Neural progenitor cell (in vitro differentiated cells): ENCODE measurements at regions not wholly inside any gene's neighbourhood (a gene's known extent, or its start where the extent isn't known, plus 50 kb on each side); places are given as distances from the start of the nearest gene placed in this dataset.

Source experiments
- EZH2 ChIP-seq: fragments of 200-600 bp; sonication (generic); IDR thresholded peaks from 2 replicates; pipeline ENCODE4 v1.6.1; 2017; ENCODE audit warnings: antibody characterized with exemption, mild to moderate bottlenecking, moderate library complexity
- TF ChIP-seq, protein P1 (sequence below): fragments of 200-600 bp; sonication (generic); IDR thresholded peaks from 2 replicates; pipeline ENCODE4 v1.5.1; 2017; ENCODE audit warnings: antibody characterized with exemption, mild to moderate bottlenecking

DNA sequence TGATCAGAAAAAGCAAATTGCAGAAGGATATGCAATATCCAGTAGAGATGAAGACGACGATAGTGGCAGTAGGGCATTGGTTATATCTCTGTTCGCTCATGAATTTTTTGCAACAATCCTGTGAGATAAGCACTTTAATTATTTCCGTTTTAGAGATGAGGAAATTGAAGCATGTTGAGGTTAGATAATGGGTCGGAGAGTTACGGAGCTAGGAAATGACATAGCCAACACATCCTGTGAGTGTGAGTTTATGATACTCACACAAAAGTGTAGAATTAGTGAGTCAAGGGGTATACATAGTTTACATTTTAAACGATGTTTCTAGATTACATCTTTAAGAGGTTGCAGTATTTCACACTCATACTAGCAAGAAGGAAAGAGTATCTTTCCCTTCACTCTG lies 123.1 kb upstream of the ARL4C start:
- TF ChIP-seq, protein P1, sequence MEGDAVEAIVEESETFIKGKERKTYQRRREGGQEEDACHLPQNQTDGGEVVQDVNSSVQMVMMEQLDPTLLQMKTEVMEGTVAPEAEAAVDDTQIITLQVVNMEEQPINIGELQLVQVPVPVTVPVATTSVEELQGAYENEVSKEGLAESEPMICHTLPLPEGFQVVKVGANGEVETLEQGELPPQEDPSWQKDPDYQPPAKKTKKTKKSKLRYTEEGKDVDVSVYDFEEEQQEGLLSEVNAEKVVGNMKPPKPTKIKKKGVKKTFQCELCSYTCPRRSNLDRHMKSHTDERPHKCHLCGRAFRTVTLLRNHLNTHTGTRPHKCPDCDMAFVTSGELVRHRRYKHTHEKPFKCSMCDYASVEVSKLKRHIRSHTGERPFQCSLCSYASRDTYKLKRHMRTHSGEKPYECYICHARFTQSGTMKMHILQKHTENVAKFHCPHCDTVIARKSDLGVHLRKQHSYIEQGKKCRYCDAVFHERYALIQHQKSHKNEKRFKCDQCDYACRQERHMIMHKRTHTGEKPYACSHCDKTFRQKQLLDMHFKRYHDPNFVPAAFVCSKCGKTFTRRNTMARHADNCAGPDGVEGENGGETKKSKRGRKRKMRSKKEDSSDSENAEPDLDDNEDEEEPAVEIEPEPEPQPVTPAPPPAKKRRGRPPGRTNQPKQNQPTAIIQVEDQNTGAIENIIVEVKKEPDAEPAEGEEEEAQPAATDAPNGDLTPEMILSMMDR, result no peak
- no peak for TF ChIP-seq EZH2
